PFSK-1 (cell line): ENCODE measurements at regions not wholly inside any gene's neighbourhood (a gene's known extent, or its start where the extent isn't known, plus 50 kb on each side); places are given as distances from the start of the nearest gene placed in this dataset.

Experiments used
- FOXP2 ChIP-seq: optimal IDR thresholded peaks from 2 replicates; pipeline ENCODE3; 2011; ENCODE audit warnings: borderline replicate concordance, control low read depth, inconsistent platforms; ENCODE audit not compliant: insufficient read depth; ENCODE audit errors: extremely low read length, extremely low read depth
- POLR2AphosphoS5 ChIP-seq: IDR thresholded peaks from 2 replicates; pipeline ENCODE4 v1.6.1; 2012; ENCODE audit warnings: low read depth, mild to moderate bottlenecking, control low read depth, low read length, moderate library complexity
- SIN3A ChIP-seq: IDR thresholded peaks from 2 replicates; pipeline ENCODE4 v1.6.1; 2012; ENCODE audit warnings: mild to moderate bottlenecking, low read length, moderate library complexity, borderline replicate concordance; ENCODE audit not compliant: insufficient read depth

GRCh38 chr12:14261861-14262260 is 103.6 kb upstream of the ATF7IP start:
- TF ChIP-seq SIN3A (no peak), FOXP2 (no peak), POLR2AphosphoS5 (no peak)
